WI38 (cell line): ENCODE measurements at regions not wholly inside any gene's neighbourhood (a gene's known extent, or its start where the extent isn't known, plus 50 kb on each side); places are given as distances from the start of the nearest gene placed in this dataset.

ENCODE experiments used
- H3K4me3 ChIP-seq: 2 replicates; pipeline ENCODE4 v1.5.1; 2011; ENCODE audit warnings: low read depth, mild to moderate bottlenecking, control low read depth, low read length
- CTCF ChIP-seq: IDR thresholded peaks from 2 replicates; pipeline ENCODE4 v1.5.1; 2012; ENCODE audit warnings: low read depth, mild to moderate bottlenecking, control low read depth, low read length

- TF ChIP-seq CTCF = no peak
- H3K4me3 ChIP-seq = no peak overlapping the region
These were observed 62.7 kb upstream of the GRAMD2B start for GRCh38 chr5:126360467-126360866.

GRCh38 chr5:126363658-126364057 lies 59.6 kb upstream of the GRAMD2B start:
- no peak overlapping the region for H3K4me3 ChIP-seq
- TF ChIP-seq CTCF = no peak

GRCh38 chr5:126364206-126364902 lies 58.9 kb upstream of the GRAMD2B start:
- H3K4me3 ChIP-seq = no peak overlapping the region
- TF ChIP-seq CTCF = no peak

GRCh38 chr5:126365446-126366198 lies 57.6 kb upstream of the GRAMD2B start:
- TF ChIP-seq CTCF = no peak
- H3K4me3 ChIP-seq = no peak overlapping the region

GRCh38 chr5:126366199-126366560 lies 57.0 kb upstream of the GRAMD2B start:
- H3K4me3 ChIP-seq = no peak overlapping the region
- no peak for TF ChIP-seq CTCF

GRCh38 chr5:126368239-126368812 lies 54.9 kb upstream of the GRAMD2B start:
- no peak for TF ChIP-seq CTCF
- H3K4me3 ChIP-seq = no peak overlapping the region

- no peak overlapping the region for H3K4me3 ChIP-seq
- no peak for TF ChIP-seq CTCF
These were observed 54.1 kb upstream of the GRAMD2B start for GRCh38 chr5:126369083-126369482.
